GM12878 (cell line): ENCODE measurements at regions not wholly inside any gene's neighbourhood (a gene's known extent, or its start where the extent isn't known, plus 50 kb on each side); places are given as distances from the start of the nearest gene placed in this dataset. TPM values are rescaled to one million over a fixed set of nuclear protein-coding genes. Genes with fewer than 3 reads are reported as not detected.

Source experiments
- ATAC-seq: fragments of 200-7000 bp; cut with Tn5 transposase; 3 replicates; pipeline ENCODE4 v1.9.1; 2020; ENCODE audit warnings: mild to moderate bottlenecking, moderate library complexity
- BruUV-seq: library from RNA; stranded (reverse); fragments of 400-500 nt; replicated peaks from 2 replicates; lab custom pipeline; 2021; lab: Mats Ljungman, UMichigan
- CTCF ChIA-PET: fragments of 300-600 bp; sonication (Branson Sonifier 250); formaldehyde crosslinking; extraction: SDS; loops from one replicate; lab custom pipeline; 2021; ENCODE audit warnings: inconsistent platforms; lab: Yijun Ruan, JAX
- POLR2A ChIA-PET: fragments of 350-600 bp; formaldehyde crosslinking; extraction: SDS; loops from one replicate; lab custom pipeline; 2021; ENCODE audit warnings: inconsistent platforms; lab: Charles Lee
- RAD21 ChIA-PET: fragments of 300-600 bp; sonication (Branson Sonifier 250); formaldehyde crosslinking; loops from one replicate; lab custom pipeline; 2023; ENCODE audit warnings: antibody characterized with exemption; ENCODE audit not compliant: unreplicated experiment; lab: Charles Lee
- SMC1A ChIA-PET: fragments of 300-600 bp; sonication (Branson Sonifier 250); formaldehyde crosslinking; loops from one replicate; lab custom pipeline; 2023; ENCODE audit not compliant: unreplicated experiment, uncharacterized antibody; lab: Charles Lee
- DNase-seq: peaks from one replicate; pipeline ENCODE4 v3.0.0-alpha.2; 2011; ENCODE audit warnings: low read depth, low spot score
- FAIRE-seq: peaks from 3 replicates; lab custom pipeline; 2011; peaks lifted over from hg19 to GRCh38; lab: Jason Lieb, UNC
- H2AFZ ChIP-seq: 2 replicates; pipeline ENCODE4 v1.6.0; 2011; ENCODE audit warnings: low read depth, low read length, control low read depth; ENCODE audit not compliant: control insufficient read depth
- H3K27ac ChIP-seq: 2 replicates; pipeline ENCODE4 v1.5.1; 2011; ENCODE audit warnings: control low read depth; ENCODE audit not compliant: control insufficient read depth, insufficient read depth
- H3K27me3 ChIP-seq, 2 experiments: replicated peaks in 1 of 2; 2 replicates each; pipeline versions ENCODE4 v1.6.0 to v1.6.1; 2011; ENCODE audit warnings: low read length in 1 of 2; ENCODE audit not compliant: control insufficient read depth in 2 of 2, insufficient read depth in 2 of 2
- H3K36me3 ChIP-seq, 2 experiments: 2 replicates each; pipeline ENCODE4 v1.5.1; 2011; ENCODE audit warnings: low read length in 1 of 2; ENCODE audit not compliant: control insufficient read depth in 2 of 2, insufficient read depth in 2 of 2
- H3K4me1 ChIP-seq: 2 replicates; pipeline ENCODE4 v1.6.1; 2011; ENCODE audit warnings: mild to moderate bottlenecking, low read length, moderate library complexity, mixed read lengths; ENCODE audit not compliant: control insufficient read depth, insufficient read depth
- H3K4me2 ChIP-seq: 2 replicates; pipeline ENCODE4 v1.6.0; 2011; ENCODE audit warnings: control low read depth; ENCODE audit not compliant: control insufficient read depth, insufficient read depth
- H3K4me3 ChIP-seq: fragments of 200-600 bp; sonication (generic); 2 replicates; pipeline ENCODE4 v1.5.1; 2016
- H3K79me2 ChIP-seq: 2 replicates; pipeline ENCODE4 v1.6.0; 2011; ENCODE audit warnings: low read length; ENCODE audit not compliant: control insufficient read depth, insufficient read depth
- H3K9ac ChIP-seq: 2 replicates; pipeline ENCODE4 v1.8.0; 2011; ENCODE audit warnings: low read length, control low read depth, mixed read lengths; ENCODE audit not compliant: control insufficient read depth, insufficient read depth
- H3K9me3 ChIP-seq: replicated peaks from 3 replicates; pipeline ENCODE4 v1.5.1; 2011; ENCODE audit warnings: mild to moderate bottlenecking, low read length; ENCODE audit not compliant: control insufficient read depth, insufficient read depth
- H4K20me1 ChIP-seq: 2 replicates; pipeline ENCODE4 v1.6.0; 2011; ENCODE audit not compliant: control insufficient read depth, insufficient read depth
- BCL11A ChIP-seq: IDR thresholded peaks from 2 replicates; pipeline ENCODE4 v1.6.1; 2011; ENCODE audit warnings: low read depth, low read length
- CTCF ChIP-seq, 3 experiments: IDR thresholded peaks in 2 of 3; conservative IDR thresholded peaks in 1 of 3; 2 replicates each; pipeline ENCODE4 v1.5.1; 2011; ENCODE audit warnings: low read depth in 3 of 3, low read length in 3 of 3, mild to moderate bottlenecking in 3 of 3, control low read depth in 2 of 3, moderate library complexity in 2 of 3, inconsistent platforms in 1 of 3, mixed read lengths in 1 of 3; ENCODE audit not compliant: control insufficient read depth in 2 of 3, insufficient read depth in 1 of 3; ENCODE audit errors: extremely low read depth in 1 of 3
- LARP7 ChIP-seq: fragments of 450-650 bp; IDR thresholded peaks from 2 replicates; pipeline ENCODE4 v1.6.1; 2017; ENCODE audit warnings: mild to moderate bottlenecking
- RB1 ChIP-seq: fragments of 450-650 bp; formaldehyde crosslinking; IDR thresholded peaks from 2 replicates; pipeline ENCODE4 v1.6.1; 2017; ENCODE audit warnings: mild to moderate bottlenecking, borderline replicate concordance
- SKIL ChIP-seq: fragments of 450-650 bp; IDR thresholded peaks from 2 replicates; pipeline ENCODE4 v1.6.1; 2017; ENCODE audit warnings: mild to moderate bottlenecking, low read depth, inconsistent platforms; ENCODE audit not compliant: poor library complexity, severe bottlenecking
- TCF12 ChIP-seq: IDR thresholded peaks from 2 replicates; pipeline ENCODE4 v1.6.1; 2011; ENCODE audit warnings: low read depth, mild to moderate bottlenecking, low read length
- ZNF24 ChIP-seq: fragments of 450-650 bp; IDR thresholded peaks from 2 replicates; pipeline ENCODE4 v1.6.1; 2017; ENCODE audit warnings: antibody characterized with exemption, mild to moderate bottlenecking
- ZNF274 ChIP-seq: IDR thresholded peaks from one replicate; pipeline ENCODE4 v1.8.0; 2011; ENCODE audit not compliant: insufficient read length, insufficient read depth
- WGBS: methylation state at CpG from one replicate; pipeline ENCODE4 v1.1.6; 2016; ENCODE audit warnings: low lambda C conversion rate; ENCODE audit not compliant: insufficient replicate concordance, insufficient coverage; ENCODE audit errors: missing lambda C conversion rate; 5-methylcytosine and 5-hydroxymethylcytosine counted together
- in situ Hi-C: fragments of 300-500 bp; cut with MboI; formaldehyde crosslinking; loops from 9 replicates; pipeline ENCODE4 v1.14.3; 2018; ENCODE audit warnings: mixed read lengths
- intact Hi-C: fragments of 100-400 bp; cut with micrococcal nuclease; formaldehyde crosslinking; loops from one replicate; pipeline ENCODE4 v1.14.2; 2022; ENCODE audit not compliant: unreplicated experiment
- small RNA-seq: library from RNA; depleted of rRNA; stranded (forward); fragments of <200 nt; gene quantifications from one replicate; pipeline ENCODE3, GENCODE V24; 2014

- TF ChIP-seq CTCF (IDR thresholded peaks at IDR 0.05 in 2 of 3, conservative IDR thresholded peaks at IDR 0.05 in 1 of 3; ENCODE audit: control insufficient read depth in 2 of 3, extremely low read depth in 1 of 3, insufficient read depth in 1 of 3, low read depth in 3 of 3, low read length in 3 of 3) (no peak), LARP7 (no peak), TCF12 (no peak), RB1 (no peak), ZNF24 (no peak), ZNF274 (no peak)
Measured at GRCh38 chr16:76226011-76226410, 51.2 kb upstream of the CNTNAP4 start (continued).

DNA sequence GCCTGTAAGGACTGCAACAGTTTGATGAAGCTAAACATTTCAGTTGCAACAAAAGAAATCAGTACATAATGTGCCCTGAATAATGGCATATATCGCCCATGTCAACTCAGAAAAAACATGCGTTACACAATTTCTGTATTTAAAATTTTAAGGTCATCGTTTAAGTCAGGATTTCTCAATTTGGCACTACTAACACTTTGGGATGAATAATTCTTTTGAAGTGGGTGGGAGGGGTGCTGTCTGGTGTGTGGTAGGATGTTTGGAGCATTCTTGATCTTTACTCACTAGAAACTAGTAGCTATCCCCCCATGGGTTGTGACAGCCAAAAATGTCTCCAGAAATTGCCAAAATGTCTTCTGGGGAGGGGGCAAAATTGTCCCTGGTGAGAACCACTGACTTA lies 50.7 kb upstream of the CNTNAP4 start:
- H3K36me3 ChIP-seq, result no peaks in the 10 kb centered on the region
- H2AFZ ChIP-seq, result no peak overlapping the region
- H3K79me2 ChIP-seq, result no peaks in the 10 kb centered on the region
- RAD21 ChIA-PET, result no interaction called here
- no peaks in the 10 kb centered on the region for H4K20me1 ChIP-seq
- ATAC-seq, result no peak
- no peak overlapping the region for H3K4me2 ChIP-seq
- intact Hi-C loops (no loop called here), in situ Hi-C loops (no loop called here)
- FAIRE-seq, result no peak
- DNase-seq, result no peak
- H3K4me3 ChIP-seq, result no peak overlapping the region
- CTCF ChIA-PET, result no interaction called here
- no peaks in the 10 kb centered on the region for H3K9me3 ChIP-seq
- POLR2A ChIA-PET, result no interaction called here
- TF ChIP-seq BCL11A, result no peak
- TF ChIP-seq SKIL, result no peak
- BruUV-seq, result no TSS peak
- H3K9ac ChIP-seq, result no peak overlapping the region
- H3K27me3 ChIP-seq, result no peaks in the 10 kb centered on the region
- SMC1A ChIA-PET, result no interaction called here
- no peak overlapping the region for H3K27ac ChIP-seq
- H3K4me1 ChIP-seq, result no peaks in the 10 kb centered on the region
- WGBS, result 52% methylated on average over 3 of the region's 3 CpGs

Small RNA genes in the stretch of these regions (small RNA-seq; reads per million reads assigned to genes)
- gene RNA5SP430, result not detected
